ENCODE measurements at regions not wholly inside any gene's neighbourhood (a gene's known extent, or its start where the extent isn't known, plus 50 kb on each side); places are given as distances from the start of the nearest gene placed in this dataset.

DNA sequence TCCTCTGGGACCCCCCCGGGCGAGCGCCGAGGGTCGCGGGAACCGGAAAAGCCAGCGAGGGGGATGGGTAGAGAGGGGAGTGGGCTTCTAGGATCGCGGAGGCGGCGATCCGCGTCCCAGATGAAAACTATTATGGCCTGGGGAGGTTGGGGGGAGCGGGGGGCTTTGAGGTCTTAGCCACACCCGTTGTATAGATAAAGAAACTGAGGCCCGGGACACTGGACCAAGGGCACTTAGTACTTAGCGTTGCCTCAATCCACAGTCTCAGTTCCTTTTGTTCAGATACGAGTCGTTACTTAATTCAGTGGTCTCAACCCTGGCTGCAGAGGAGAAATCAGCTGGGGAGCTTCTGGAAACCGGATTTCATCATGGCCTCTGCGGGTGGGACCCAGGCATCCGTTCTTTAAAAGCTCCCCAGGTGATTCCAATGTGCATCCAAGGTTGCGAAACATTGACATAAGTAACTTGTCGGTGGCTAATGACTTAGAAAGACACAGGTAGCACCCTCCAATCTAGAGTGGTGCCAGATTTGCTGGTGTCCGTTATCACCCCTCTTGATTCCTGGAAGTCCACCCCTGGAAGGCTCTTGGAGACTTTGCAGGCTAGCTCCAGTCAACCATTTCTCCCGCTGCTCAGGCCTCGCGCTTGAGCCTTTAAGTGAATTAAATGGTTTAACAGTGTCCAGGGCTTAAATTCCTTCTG is 90.7 kb downstream of the GEMIN8 start:
- TF ChIP-seq, protein P1, sequence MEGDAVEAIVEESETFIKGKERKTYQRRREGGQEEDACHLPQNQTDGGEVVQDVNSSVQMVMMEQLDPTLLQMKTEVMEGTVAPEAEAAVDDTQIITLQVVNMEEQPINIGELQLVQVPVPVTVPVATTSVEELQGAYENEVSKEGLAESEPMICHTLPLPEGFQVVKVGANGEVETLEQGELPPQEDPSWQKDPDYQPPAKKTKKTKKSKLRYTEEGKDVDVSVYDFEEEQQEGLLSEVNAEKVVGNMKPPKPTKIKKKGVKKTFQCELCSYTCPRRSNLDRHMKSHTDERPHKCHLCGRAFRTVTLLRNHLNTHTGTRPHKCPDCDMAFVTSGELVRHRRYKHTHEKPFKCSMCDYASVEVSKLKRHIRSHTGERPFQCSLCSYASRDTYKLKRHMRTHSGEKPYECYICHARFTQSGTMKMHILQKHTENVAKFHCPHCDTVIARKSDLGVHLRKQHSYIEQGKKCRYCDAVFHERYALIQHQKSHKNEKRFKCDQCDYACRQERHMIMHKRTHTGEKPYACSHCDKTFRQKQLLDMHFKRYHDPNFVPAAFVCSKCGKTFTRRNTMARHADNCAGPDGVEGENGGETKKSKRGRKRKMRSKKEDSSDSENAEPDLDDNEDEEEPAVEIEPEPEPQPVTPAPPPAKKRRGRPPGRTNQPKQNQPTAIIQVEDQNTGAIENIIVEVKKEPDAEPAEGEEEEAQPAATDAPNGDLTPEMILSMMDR (IDR thresholded peaks at IDR 0.05; ENCODE audit: low read depth, low read length, missing input control): no peak
- TF ChIP-seq RXRA (IDR thresholded peaks at IDR 0.05) (no peak), JUND (IDR thresholded peaks at IDR 0.05) (no peak), YY1 (IDR thresholded peaks at IDR 0.05) (no peak), SP1 (IDR thresholded peaks at IDR 0.05) (no peak), EGR1 (IDR thresholded peaks at IDR 0.05; ENCODE audit: low read depth in 2 of 2) (no peak), RAD21 (IDR thresholded peaks at IDR 0.05) (no peak)
- TF ChIP-seq, protein P2, sequence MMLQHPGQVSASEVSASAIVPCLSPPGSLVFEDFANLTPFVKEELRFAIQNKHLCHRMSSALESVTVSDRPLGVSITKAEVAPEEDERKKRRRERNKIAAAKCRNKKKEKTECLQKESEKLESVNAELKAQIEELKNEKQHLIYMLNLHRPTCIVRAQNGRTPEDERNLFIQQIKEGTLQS (IDR thresholded peaks at IDR 0.05): no peak
- TF ChIP-seq, protein P3, sequence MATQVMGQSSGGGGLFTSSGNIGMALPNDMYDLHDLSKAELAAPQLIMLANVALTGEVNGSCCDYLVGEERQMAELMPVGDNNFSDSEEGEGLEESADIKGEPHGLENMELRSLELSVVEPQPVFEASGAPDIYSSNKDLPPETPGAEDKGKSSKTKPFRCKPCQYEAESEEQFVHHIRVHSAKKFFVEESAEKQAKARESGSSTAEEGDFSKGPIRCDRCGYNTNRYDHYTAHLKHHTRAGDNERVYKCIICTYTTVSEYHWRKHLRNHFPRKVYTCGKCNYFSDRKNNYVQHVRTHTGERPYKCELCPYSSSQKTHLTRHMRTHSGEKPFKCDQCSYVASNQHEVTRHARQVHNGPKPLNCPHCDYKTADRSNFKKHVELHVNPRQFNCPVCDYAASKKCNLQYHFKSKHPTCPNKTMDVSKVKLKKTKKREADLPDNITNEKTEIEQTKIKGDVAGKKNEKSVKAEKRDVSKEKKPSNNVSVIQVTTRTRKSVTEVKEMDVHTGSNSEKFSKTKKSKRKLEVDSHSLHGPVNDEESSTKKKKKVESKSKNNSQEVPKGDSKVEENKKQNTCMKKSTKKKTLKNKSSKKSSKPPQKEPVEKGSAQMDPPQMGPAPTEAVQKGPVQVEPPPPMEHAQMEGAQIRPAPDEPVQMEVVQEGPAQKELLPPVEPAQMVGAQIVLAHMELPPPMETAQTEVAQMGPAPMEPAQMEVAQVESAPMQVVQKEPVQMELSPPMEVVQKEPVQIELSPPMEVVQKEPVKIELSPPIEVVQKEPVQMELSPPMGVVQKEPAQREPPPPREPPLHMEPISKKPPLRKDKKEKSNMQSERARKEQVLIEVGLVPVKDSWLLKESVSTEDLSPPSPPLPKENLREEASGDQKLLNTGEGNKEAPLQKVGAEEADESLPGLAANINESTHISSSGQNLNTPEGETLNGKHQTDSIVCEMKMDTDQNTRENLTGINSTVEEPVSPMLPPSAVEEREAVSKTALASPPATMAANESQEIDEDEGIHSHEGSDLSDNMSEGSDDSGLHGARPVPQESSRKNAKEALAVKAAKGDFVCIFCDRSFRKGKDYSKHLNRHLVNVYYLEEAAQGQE (IDR thresholded peaks at IDR 0.05): no peak
- TF ChIP-seq, protein P4, sequence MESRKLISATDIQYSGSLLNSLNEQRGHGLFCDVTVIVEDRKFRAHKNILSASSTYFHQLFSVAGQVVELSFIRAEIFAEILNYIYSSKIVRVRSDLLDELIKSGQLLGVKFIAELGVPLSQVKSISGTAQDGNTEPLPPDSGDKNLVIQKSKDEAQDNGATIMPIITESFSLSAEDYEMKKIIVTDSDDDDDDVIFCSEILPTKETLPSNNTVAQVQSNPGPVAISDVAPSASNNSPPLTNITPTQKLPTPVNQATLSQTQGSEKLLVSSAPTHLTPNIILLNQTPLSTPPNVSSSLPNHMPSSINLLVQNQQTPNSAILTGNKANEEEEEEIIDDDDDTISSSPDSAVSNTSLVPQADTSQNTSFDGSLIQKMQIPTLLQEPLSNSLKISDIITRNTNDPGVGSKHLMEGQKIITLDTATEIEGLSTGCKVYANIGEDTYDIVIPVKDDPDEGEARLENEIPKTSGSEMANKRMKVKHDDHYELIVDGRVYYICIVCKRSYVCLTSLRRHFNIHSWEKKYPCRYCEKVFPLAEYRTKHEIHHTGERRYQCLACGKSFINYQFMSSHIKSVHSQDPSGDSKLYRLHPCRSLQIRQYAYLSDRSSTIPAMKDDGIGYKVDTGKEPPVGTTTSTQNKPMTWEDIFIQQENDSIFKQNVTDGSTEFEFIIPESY (IDR thresholded peaks at IDR 0.05): no peak
- TF ChIP-seq, protein P5, sequence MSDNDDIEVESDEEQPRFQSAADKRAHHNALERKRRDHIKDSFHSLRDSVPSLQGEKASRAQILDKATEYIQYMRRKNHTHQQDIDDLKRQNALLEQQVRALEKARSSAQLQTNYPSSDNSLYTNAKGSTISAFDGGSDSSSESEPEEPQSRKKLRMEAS (IDR thresholded peaks at IDR 0.05): no peak

All from liver (tissue), 3 donors.